ENCODE measurements at regions not wholly inside any gene's neighbourhood (a gene's known extent, or its start where the extent isn't known, plus 50 kb on each side); places are given as distances from the start of the nearest gene placed in this dataset.
A peak's percentile ranks its signal among the peaks of the same experiment; 100 is the strongest.

GRCh38 chr1:9419369-9420041 lies 119.8 kb upstream of the SLC25A33 start:
- no peak for DNase-seq

GRCh38 chr1:9420835-9421532 lies 118.3 kb upstream of the SLC25A33 start:
- no peak for DNase-seq

- DNase-seq = no peak
Observed at GRCh38 chr1:9421533-9421873, 117.8 kb upstream of the SLC25A33 start.

GRCh38 chr1:9422321-9422720 lies 116.9 kb upstream of the SLC25A33 start:
- DNase-seq = no peak

- no peak for DNase-seq
Observed at GRCh38 chr1:9422911-9423505, 116.3 kb upstream of the SLC25A33 start.

- no peak for DNase-seq
Observed at GRCh38 chr1:9424261-9424660, 115.0 kb upstream of the SLC25A33 start.

GRCh38 chr1:9425859-9426258 lies 113.4 kb upstream of the SLC25A33 start:
- peak; percentile 71 for DNase-seq

GRCh38 chr1:9426291-9426711 lies 113.0 kb upstream of the SLC25A33 start:
- peak; percentile 89 for DNase-seq

- DNase-seq = no peak
Observed at GRCh38 chr1:9427388-9427787, 111.9 kb upstream of the SLC25A33 start.

GRCh38 chr1:9428601-9429341 lies 110.5 kb upstream of the SLC25A33 start:
- peak; percentile 97 for DNase-seq

- DNase-seq = no peak
Observed at GRCh38 chr1:9429342-9429711, 109.9 kb upstream of the SLC25A33 start.

GRCh38 chr1:9434247-9435152 lies 104.8 kb upstream of the SLC25A33 start:
- no peak for DNase-seq

GRCh38 chr1:9435153-9435636 lies 104.1 kb upstream of the SLC25A33 start:
- DNase-seq = no peak

- no peak for DNase-seq
Observed at GRCh38 chr1:9435854-9436640, 103.2 kb upstream of the SLC25A33 start.

- no peak for DNase-seq
Observed at GRCh38 chr1:9437961-9438430, 101.3 kb upstream of the SLC25A33 start.

- no peak for DNase-seq
Observed at GRCh38 chr1:9438431-9439073, 100.7 kb upstream of the SLC25A33 start.

- no peak for DNase-seq
Observed at GRCh38 chr1:9439074-9439761, 100.0 kb upstream of the SLC25A33 start.

GRCh38 chr1:9440261-9440660 lies 99.0 kb upstream of the SLC25A33 start:
- DNase-seq = no peak

- no peak for DNase-seq
Observed at GRCh38 chr1:9440763-9441194, 98.5 kb upstream of the SLC25A33 start.

GRCh38 chr1:9441451-9442133 lies 97.7 kb upstream of the SLC25A33 start:
- no peak for DNase-seq

All from KG1 (cell line).